ENCODE measurements at regions not wholly inside any gene's neighbourhood (a gene's known extent, or its start where the extent isn't known, plus 50 kb on each side); places are given as distances from the start of the nearest gene placed in this dataset.

GRCh38 chr7:12133865-12134264 is 77.2 kb upstream of the TMEM106B start:
- no peak for FAIRE-seq

- FAIRE-seq: no peak
Observed at GRCh38 chr7:12136523-12136922, 74.6 kb upstream of the TMEM106B start.

GRCh38 chr7:12137283-12137682 is 73.8 kb upstream of the TMEM106B start:
- peak; percentile 49 for FAIRE-seq

- no peak for FAIRE-seq
Observed at GRCh38 chr7:12138421-12138820, 72.7 kb upstream of the TMEM106B start.

GRCh38 chr7:12139416-12139815 is 71.7 kb upstream of the TMEM106B start:
- no peak for FAIRE-seq

- no peak for FAIRE-seq
Observed at GRCh38 chr7:12146813-12147212, 64.3 kb upstream of the TMEM106B start.

- FAIRE-seq: peak; percentile 27
Observed at GRCh38 chr7:12152196-12152918, 58.7 kb upstream of the TMEM106B start.

GRCh38 chr7:12154119-12154518 is 57.0 kb upstream of the TMEM106B start:
- FAIRE-seq: no peak

- FAIRE-seq: no peak
Observed at GRCh38 chr7:12157517-12157916, 53.6 kb upstream of the TMEM106B start.

- FAIRE-seq: no peak
Observed at GRCh38 chr7:12158334-12159060, 52.6 kb upstream of the TMEM106B start.

- no peak for FAIRE-seq
Observed at GRCh38 chr7:12161146-12161545, 49.9 kb upstream of the TMEM106B start.
